ENCODE measurements at regions not wholly inside any gene's neighbourhood (a gene's known extent, or its start where the extent isn't known, plus 50 kb on each side); places are given as distances from the start of the nearest gene placed in this dataset.

DNA sequence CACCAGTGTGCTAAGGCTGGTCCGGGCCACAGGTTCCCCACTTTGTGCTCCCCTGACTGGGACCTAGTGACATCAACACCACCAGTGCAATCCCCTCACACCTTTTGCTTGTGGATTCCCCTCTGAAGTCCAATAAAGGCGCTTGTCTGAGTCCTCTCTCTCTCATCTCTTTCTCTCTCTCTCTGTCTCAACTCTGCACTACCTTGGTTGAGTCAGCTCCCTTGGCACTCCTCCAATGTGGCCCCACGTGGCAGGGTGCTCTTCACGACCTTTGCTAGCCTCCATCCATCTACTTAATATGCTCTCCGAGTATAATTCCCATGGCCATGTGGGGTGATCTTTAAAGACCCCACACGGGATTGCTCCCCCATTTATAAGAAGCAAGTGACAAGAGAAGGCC is 385.0 kb downstream of the CD83 start:
- H3K9me3 ChIP-seq (ENCODE audit: insufficient read depth, low read length): no peaks in the 10 kb centered on the region
- H4K20me1 ChIP-seq (ENCODE audit: low read depth, low read length): no peaks in the 10 kb centered on the region
- TF ChIP-seq EZH2phosphoT487 (conservative IDR thresholded peaks at IDR 0.05; ENCODE audit: low read length): no peak
- TF ChIP-seq, protein P1, sequence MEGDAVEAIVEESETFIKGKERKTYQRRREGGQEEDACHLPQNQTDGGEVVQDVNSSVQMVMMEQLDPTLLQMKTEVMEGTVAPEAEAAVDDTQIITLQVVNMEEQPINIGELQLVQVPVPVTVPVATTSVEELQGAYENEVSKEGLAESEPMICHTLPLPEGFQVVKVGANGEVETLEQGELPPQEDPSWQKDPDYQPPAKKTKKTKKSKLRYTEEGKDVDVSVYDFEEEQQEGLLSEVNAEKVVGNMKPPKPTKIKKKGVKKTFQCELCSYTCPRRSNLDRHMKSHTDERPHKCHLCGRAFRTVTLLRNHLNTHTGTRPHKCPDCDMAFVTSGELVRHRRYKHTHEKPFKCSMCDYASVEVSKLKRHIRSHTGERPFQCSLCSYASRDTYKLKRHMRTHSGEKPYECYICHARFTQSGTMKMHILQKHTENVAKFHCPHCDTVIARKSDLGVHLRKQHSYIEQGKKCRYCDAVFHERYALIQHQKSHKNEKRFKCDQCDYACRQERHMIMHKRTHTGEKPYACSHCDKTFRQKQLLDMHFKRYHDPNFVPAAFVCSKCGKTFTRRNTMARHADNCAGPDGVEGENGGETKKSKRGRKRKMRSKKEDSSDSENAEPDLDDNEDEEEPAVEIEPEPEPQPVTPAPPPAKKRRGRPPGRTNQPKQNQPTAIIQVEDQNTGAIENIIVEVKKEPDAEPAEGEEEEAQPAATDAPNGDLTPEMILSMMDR (IDR thresholded peaks at IDR 0.05; ENCODE audit: insufficient read depth, low read length, poor library complexity, severe bottlenecking): no peak
- H3K79me2 ChIP-seq (ENCODE audit: insufficient read depth, low read length): no peaks in the 10 kb centered on the region
- H3K27me3 ChIP-seq (ENCODE audit: low read length): no peaks in the 10 kb centered on the region
- H3K4me2 ChIP-seq (ENCODE audit: low read depth, low read length, poor library complexity, severe bottlenecking): no peak overlapping the region
- H3K9me2 ChIP-seq (replicated peaks; ENCODE audit: insufficient read depth, low read length): no peaks in the 10 kb centered on the region
- no peak overlapping the region for H3K4me3 ChIP-seq (ENCODE audit: insufficient read depth, low read length, poor library complexity, severe bottlenecking)
- H3K27ac ChIP-seq (ENCODE audit: low read depth, low read length): no peak overlapping the region
- no peak overlapping the region for H3K9ac ChIP-seq (ENCODE audit: low read length)
- no peak overlapping the region for H2AFZ ChIP-seq (ENCODE audit: low read depth, low read length, severe bottlenecking)
- no peaks in the 10 kb centered on the region for H3K36me3 ChIP-seq (ENCODE audit: low read length)
- H3F3A ChIP-seq (ENCODE audit: insufficient read depth): no peaks in the 10 kb centered on the region

DNA sequence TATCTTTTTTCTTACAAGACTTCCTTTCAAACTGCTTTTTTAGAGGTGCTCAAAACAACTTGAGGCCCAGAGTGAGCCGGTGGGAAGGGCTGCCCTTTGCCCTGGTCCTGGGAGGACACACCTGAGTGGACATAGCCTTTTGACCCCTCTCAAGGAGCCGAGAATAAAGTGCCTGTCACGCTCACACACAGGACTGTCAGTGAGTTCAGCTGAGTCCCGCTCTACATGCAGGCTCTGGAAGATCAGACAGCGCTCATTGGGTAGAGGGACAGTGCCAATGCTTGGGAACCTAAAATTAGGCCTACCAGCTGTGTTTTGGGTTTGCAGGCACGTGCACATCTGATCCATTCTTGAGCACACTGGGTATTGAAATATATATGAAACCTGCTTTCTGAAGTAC is 387.8 kb downstream of the CD83 start:
- no peaks in the 10 kb centered on the region for H3K9me2 ChIP-seq (replicated peaks; ENCODE audit: insufficient read depth, low read length)
- H3K4me3 ChIP-seq (ENCODE audit: insufficient read depth, low read length, poor library complexity, severe bottlenecking): no peak overlapping the region
- no peaks in the 10 kb centered on the region for H3K9me3 ChIP-seq (ENCODE audit: insufficient read depth, low read length)
- no peaks in the 10 kb centered on the region for H4K20me1 ChIP-seq (ENCODE audit: low read depth, low read length)
- no peaks in the 10 kb centered on the region for H3K79me2 ChIP-seq (ENCODE audit: insufficient read depth, low read length)
- no peaks in the 10 kb centered on the region for H3K36me3 ChIP-seq (ENCODE audit: low read length)
- TF ChIP-seq, protein P1 (IDR thresholded peaks at IDR 0.05; ENCODE audit: insufficient read depth, low read length, poor library complexity, severe bottlenecking): no peak
- no peak for TF ChIP-seq EZH2phosphoT487 (conservative IDR thresholded peaks at IDR 0.05; ENCODE audit: low read length)
- H2AFZ ChIP-seq (ENCODE audit: low read depth, low read length, severe bottlenecking): no peak overlapping the region
- no peaks in the 10 kb centered on the region for H3K27me3 ChIP-seq (ENCODE audit: low read length)
- no peak overlapping the region for H3K9ac ChIP-seq (ENCODE audit: low read length)
- no peak overlapping the region for H3K4me2 ChIP-seq (ENCODE audit: low read depth, low read length, poor library complexity, severe bottlenecking)
- no peaks in the 10 kb centered on the region for H3F3A ChIP-seq (ENCODE audit: insufficient read depth)
- no peak overlapping the region for H3K27ac ChIP-seq (ENCODE audit: low read depth, low read length)

DNA sequence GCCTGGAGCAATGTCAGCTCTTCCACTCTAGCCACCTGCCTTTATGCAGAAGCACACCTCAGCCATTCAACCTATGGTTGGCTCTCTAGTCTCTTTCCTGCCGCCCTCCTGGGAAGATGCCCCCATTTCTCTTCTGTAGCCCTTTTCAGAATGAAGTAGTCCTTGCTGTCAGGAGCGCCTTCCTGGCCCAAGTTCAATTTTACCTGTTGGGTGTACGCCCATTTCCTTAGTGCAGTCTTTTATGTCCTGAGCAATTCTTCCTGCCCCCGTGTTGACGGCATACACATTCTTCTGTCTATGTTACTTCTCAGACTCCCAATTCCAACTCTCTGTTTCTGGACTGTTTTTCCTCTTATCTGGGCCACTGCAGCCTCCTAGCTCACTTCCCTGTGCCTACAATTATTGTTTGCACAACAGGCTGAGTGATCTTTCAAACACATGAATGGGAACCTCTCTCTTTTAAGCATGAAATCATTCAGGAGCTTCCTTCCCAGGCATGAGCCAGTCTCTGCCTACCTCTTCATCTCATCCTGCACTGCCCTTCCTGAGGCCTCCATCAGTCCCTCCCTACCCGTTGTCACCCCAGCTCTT is 389.2 kb downstream of the CD83 start:
- no peaks in the 10 kb centered on the region for H3K9me2 ChIP-seq (replicated peaks; ENCODE audit: insufficient read depth, low read length)
- H3K36me3 ChIP-seq (ENCODE audit: low read length): no peaks in the 10 kb centered on the region
- H3F3A ChIP-seq (ENCODE audit: insufficient read depth): no peaks in the 10 kb centered on the region
- TF ChIP-seq, protein P1 (IDR thresholded peaks at IDR 0.05; ENCODE audit: insufficient read depth, low read length, poor library complexity, severe bottlenecking): no peak
- no peak for TF ChIP-seq EZH2phosphoT487 (conservative IDR thresholded peaks at IDR 0.05; ENCODE audit: low read length)
- H3K9me3 ChIP-seq (ENCODE audit: insufficient read depth, low read length): no peaks in the 10 kb centered on the region
- H4K20me1 ChIP-seq (ENCODE audit: low read depth, low read length): no peaks in the 10 kb centered on the region
- H3K27me3 ChIP-seq (ENCODE audit: low read length): no peaks in the 10 kb centered on the region
- no peak overlapping the region for H3K4me3 ChIP-seq (ENCODE audit: insufficient read depth, low read length, poor library complexity, severe bottlenecking)
- no peak overlapping the region for H3K27ac ChIP-seq (ENCODE audit: low read depth, low read length)
- H3K79me2 ChIP-seq (ENCODE audit: insufficient read depth, low read length): no peaks in the 10 kb centered on the region
- no peak overlapping the region for H3K9ac ChIP-seq (ENCODE audit: low read length)
- H2AFZ ChIP-seq (ENCODE audit: low read depth, low read length, severe bottlenecking): no peak overlapping the region
- H3K4me2 ChIP-seq (ENCODE audit: low read depth, low read length, poor library complexity, severe bottlenecking): no peak overlapping the region
